ENCODE measurements at regions not wholly inside any gene's neighbourhood (a gene's known extent, or its start where the extent isn't known, plus 50 kb on each side); places are given as distances from the start of the nearest gene placed in this dataset.

- no peaks in the 10 kb centered on the region for H3K79me2 ChIP-seq (ENCODE audit: insufficient read depth, low read length)
- no peak for TF ChIP-seq EZH2phosphoT487 (IDR thresholded peaks at IDR 0.05; ENCODE audit: borderline replicate concordance)
- TF ChIP-seq, protein P1, sequence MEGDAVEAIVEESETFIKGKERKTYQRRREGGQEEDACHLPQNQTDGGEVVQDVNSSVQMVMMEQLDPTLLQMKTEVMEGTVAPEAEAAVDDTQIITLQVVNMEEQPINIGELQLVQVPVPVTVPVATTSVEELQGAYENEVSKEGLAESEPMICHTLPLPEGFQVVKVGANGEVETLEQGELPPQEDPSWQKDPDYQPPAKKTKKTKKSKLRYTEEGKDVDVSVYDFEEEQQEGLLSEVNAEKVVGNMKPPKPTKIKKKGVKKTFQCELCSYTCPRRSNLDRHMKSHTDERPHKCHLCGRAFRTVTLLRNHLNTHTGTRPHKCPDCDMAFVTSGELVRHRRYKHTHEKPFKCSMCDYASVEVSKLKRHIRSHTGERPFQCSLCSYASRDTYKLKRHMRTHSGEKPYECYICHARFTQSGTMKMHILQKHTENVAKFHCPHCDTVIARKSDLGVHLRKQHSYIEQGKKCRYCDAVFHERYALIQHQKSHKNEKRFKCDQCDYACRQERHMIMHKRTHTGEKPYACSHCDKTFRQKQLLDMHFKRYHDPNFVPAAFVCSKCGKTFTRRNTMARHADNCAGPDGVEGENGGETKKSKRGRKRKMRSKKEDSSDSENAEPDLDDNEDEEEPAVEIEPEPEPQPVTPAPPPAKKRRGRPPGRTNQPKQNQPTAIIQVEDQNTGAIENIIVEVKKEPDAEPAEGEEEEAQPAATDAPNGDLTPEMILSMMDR (conservative IDR thresholded peaks at IDR 0.05; ENCODE audit: low read length) = no peak
- H3K9ac ChIP-seq (ENCODE audit: low read depth, low read length, poor library complexity, severe bottlenecking) = no peak overlapping the region
- no peak overlapping the region for H3K4me3 ChIP-seq (ENCODE audit: low read length, poor library complexity, severe bottlenecking)
- H3K36me3 ChIP-seq (ENCODE audit: insufficient read depth, low read length) = no peaks in the 10 kb centered on the region
- no peaks in the 10 kb centered on the region for H3K27me3 ChIP-seq (ENCODE audit: insufficient read depth, low read length, poor library complexity, severe bottlenecking)
- H3F3A ChIP-seq (ENCODE audit: low read depth) = no peaks in the 10 kb centered on the region
- no peak overlapping the region for H2AFZ ChIP-seq (ENCODE audit: low read length)
- H3K4me1 ChIP-seq (ENCODE audit: insufficient read depth, low read length, poor library complexity, severe bottlenecking) = no peaks in the 10 kb centered on the region
- H3K9me2 ChIP-seq (replicated peaks; ENCODE audit: low read depth, low read length) = no peaks in the 10 kb centered on the region
- no peak overlapping the region for H3K4me2 ChIP-seq (ENCODE audit: low read depth, low read length, poor library complexity, severe bottlenecking)
- H4K20me1 ChIP-seq (ENCODE audit: insufficient read depth, low read length, poor library complexity, severe bottlenecking) = no peaks in the 10 kb centered on the region
- no peaks in the 10 kb centered on the region for H3K9me3 ChIP-seq (ENCODE audit: insufficient read depth, low read depth, low read length)
Measured at GRCh38 chr2:8197101-8197500, 484.8 kb upstream of the ID2 start.

DNA sequence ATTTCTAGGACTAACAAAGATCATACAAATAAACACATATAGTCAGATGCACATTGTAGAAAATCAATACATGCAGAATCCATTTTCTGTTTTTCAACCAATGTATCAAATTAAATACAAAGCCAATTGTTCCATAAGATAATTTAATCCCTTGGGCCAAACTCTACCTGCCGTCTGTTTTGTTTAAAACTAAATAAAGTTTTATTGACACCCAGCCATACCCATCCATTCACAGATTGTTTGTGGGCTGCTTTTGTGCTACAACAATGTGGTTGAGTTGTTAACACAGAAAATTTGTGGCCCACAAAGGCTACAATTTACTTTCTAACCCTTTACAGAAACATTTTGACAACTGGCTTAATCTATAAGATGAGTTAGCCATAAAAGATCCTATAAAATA, 484.0 kb upstream of the ID2 start:
- Histone ChIP-seq H3K27me3 (ENCODE audit: insufficient read depth, low read length, poor library complexity, severe bottlenecking) (no peaks in the 10 kb centered on the region), H3K9me3 (ENCODE audit: insufficient read depth, low read depth, low read length) (no peaks in the 10 kb centered on the region), H3K79me2 (ENCODE audit: insufficient read depth, low read length) (no peaks in the 10 kb centered on the region), H3K4me3 (ENCODE audit: low read length, poor library complexity, severe bottlenecking) (no peak overlapping the region), H3K36me3 (ENCODE audit: insufficient read depth, low read length) (no peaks in the 10 kb centered on the region), H3K9ac (ENCODE audit: low read depth, low read length, poor library complexity, severe bottlenecking) (no peak overlapping the region), H3K4me1 (ENCODE audit: insufficient read depth, low read length, poor library complexity, severe bottlenecking) (no peaks in the 10 kb centered on the region), H3K4me2 (ENCODE audit: low read depth, low read length, poor library complexity, severe bottlenecking) (no peak overlapping the region), H4K20me1 (ENCODE audit: insufficient read depth, low read length, poor library complexity, severe bottlenecking) (no peaks in the 10 kb centered on the region), H3F3A (ENCODE audit: low read depth) (no peaks in the 10 kb centered on the region), H3K9me2 (replicated peaks; ENCODE audit: low read depth, low read length) (no peaks in the 10 kb centered on the region), H2AFZ (ENCODE audit: low read length) (no peak overlapping the region)
- no peak for TF ChIP-seq EZH2phosphoT487 (IDR thresholded peaks at IDR 0.05; ENCODE audit: borderline replicate concordance)
- TF ChIP-seq, protein P1 (conservative IDR thresholded peaks at IDR 0.05; ENCODE audit: low read length) = no peak

- no peak overlapping the region for H3K9ac ChIP-seq (ENCODE audit: low read depth, low read length, poor library complexity, severe bottlenecking)
- peak overlapping the region; percentile 48; the same call in 1 of the 2 replicates for H2AFZ ChIP-seq (ENCODE audit: low read length)
- no peaks in the 10 kb centered on the region for H3K79me2 ChIP-seq (ENCODE audit: insufficient read depth, low read length)
- no peak overlapping the region for H3K4me3 ChIP-seq (ENCODE audit: low read length, poor library complexity, severe bottlenecking)
- no peaks in the 10 kb centered on the region for H3F3A ChIP-seq (ENCODE audit: low read depth)
- TF ChIP-seq, protein P1 (conservative IDR thresholded peaks at IDR 0.05; ENCODE audit: low read length) = no peak
- no peak overlapping the region for H3K4me2 ChIP-seq (ENCODE audit: low read depth, low read length, poor library complexity, severe bottlenecking)
- no peaks in the 10 kb centered on the region for H4K20me1 ChIP-seq (ENCODE audit: insufficient read depth, low read length, poor library complexity, severe bottlenecking)
- no peaks in the 10 kb centered on the region for H3K9me2 ChIP-seq (replicated peaks; ENCODE audit: low read depth, low read length)
- H3K36me3 ChIP-seq (ENCODE audit: insufficient read depth, low read length) = no peaks in the 10 kb centered on the region
- no peaks in the 10 kb centered on the region for H3K9me3 ChIP-seq (ENCODE audit: insufficient read depth, low read depth, low read length)
- no peaks in the 10 kb centered on the region for H3K4me1 ChIP-seq (ENCODE audit: insufficient read depth, low read length, poor library complexity, severe bottlenecking)
- H3K27me3 ChIP-seq (ENCODE audit: insufficient read depth, low read length, poor library complexity, severe bottlenecking) = no peaks in the 10 kb centered on the region
Measured at GRCh38 chr2:8198766-8199382, 483.0 kb upstream of the ID2 start.

All from Loucy (cell line).